ENCODE measurements at regions not wholly inside any gene's neighbourhood (a gene's known extent, or its start where the extent isn't known, plus 50 kb on each side); places are given as distances from the start of the nearest gene placed in this dataset.
"Not testable (repeated sequence)": the region's sequence is repeated elsewhere in the genome, so short reads cannot be mapped to it uniquely, and the experiment has no call there.

- H3K9me3 ChIP-seq (replicated peaks; ENCODE audit: control insufficient read depth, low read depth, low read length), result no peaks in the 10 kb centered on the region
- H3K4me1 ChIP-seq (ENCODE audit: control insufficient read depth, insufficient read depth, low read length), result no peaks in the 10 kb centered on the region
- WGBS (ENCODE audit: insufficient coverage), result no CpG with 5 or more reads among the region's 1 CpG
- DNase-seq, result no peak
- no peak overlapping the region for H3K4me3 ChIP-seq (ENCODE audit: low read length)
- no peaks in the 10 kb centered on the region for H3K27me3 ChIP-seq (ENCODE audit: control insufficient read depth, insufficient read depth, low read length)
- H3K27ac ChIP-seq (ENCODE audit: low read length), result no peak overlapping the region
- H3K36me3 ChIP-seq (ENCODE audit: control insufficient read depth, insufficient read depth, low read length), result no peaks in the 10 kb centered on the region
Observed at GRCh38 chr2:124967325-124967724, 942.2 kb downstream of the CNTNAP5 start.

GRCh38 chr2:124970030-124970429, 944.9 kb downstream of the CNTNAP5 start:
- Histone ChIP-seq H3K27ac (ENCODE audit: low read length) (no peak overlapping the region), H3K4me3 (ENCODE audit: low read length) (no peak overlapping the region), H3K36me3 (ENCODE audit: control insufficient read depth, insufficient read depth, low read length) (no peaks in the 10 kb centered on the region), H3K27me3 (ENCODE audit: control insufficient read depth, insufficient read depth, low read length) (no peaks in the 10 kb centered on the region), H3K9me3 (replicated peaks; ENCODE audit: control insufficient read depth, low read depth, low read length) (no peaks in the 10 kb centered on the region), H3K4me1 (ENCODE audit: control insufficient read depth, insufficient read depth, low read length) (no peaks in the 10 kb centered on the region)
- DNase-seq, result no peak
- 100% methylated on average over 1 of the region's 2 CpGs for WGBS (ENCODE audit: insufficient coverage)

- DNase-seq, result no peak
- no peaks in the 10 kb centered on the region for H3K9me3 ChIP-seq (replicated peaks; ENCODE audit: control insufficient read depth, low read depth, low read length)
- no peaks in the 10 kb centered on the region for H3K4me1 ChIP-seq (ENCODE audit: control insufficient read depth, insufficient read depth, low read length)
- no peaks in the 10 kb centered on the region for H3K36me3 ChIP-seq (ENCODE audit: control insufficient read depth, insufficient read depth, low read length)
- no peaks in the 10 kb centered on the region for H3K27me3 ChIP-seq (ENCODE audit: control insufficient read depth, insufficient read depth, low read length)
- no peak overlapping the region for H3K4me3 ChIP-seq (ENCODE audit: low read length)
- no peak overlapping the region for H3K27ac ChIP-seq (ENCODE audit: low read length)
- WGBS (ENCODE audit: insufficient coverage), result no CpG with 5 or more reads among the region's 1 CpG
Observed at GRCh38 chr2:124973396-124973795, 948.3 kb downstream of the CNTNAP5 start.

GRCh38 chr2:124975224-124975623, 950.1 kb downstream of the CNTNAP5 start:
- Histone ChIP-seq H3K27me3 (ENCODE audit: control insufficient read depth, insufficient read depth, low read length) (no peaks in the 10 kb centered on the region), H3K9me3 (replicated peaks; ENCODE audit: control insufficient read depth, low read depth, low read length) (no peaks in the 10 kb centered on the region), H3K4me1 (ENCODE audit: control insufficient read depth, insufficient read depth, low read length) (no peaks in the 10 kb centered on the region), H3K27ac (ENCODE audit: low read length) (no peak overlapping the region), H3K36me3 (ENCODE audit: control insufficient read depth, insufficient read depth, low read length) (no peaks in the 10 kb centered on the region), H3K4me3 (ENCODE audit: low read length) (no peak overlapping the region)
- WGBS (ENCODE audit: insufficient coverage), result 60% methylated on average over 2 of the region's 3 CpGs
- DNase-seq, result no peak

- DNase-seq, result peak; percentile 11
- Histone ChIP-seq H3K27me3 (ENCODE audit: control insufficient read depth, insufficient read depth, low read length) (no peaks in the 10 kb centered on the region), H3K27ac (ENCODE audit: low read length) (no peak overlapping the region), H3K4me3 (ENCODE audit: low read length) (no peak overlapping the region), H3K36me3 (ENCODE audit: control insufficient read depth, insufficient read depth, low read length) (no peaks in the 10 kb centered on the region), H3K9me3 (replicated peaks; ENCODE audit: control insufficient read depth, low read depth, low read length) (no peaks in the 10 kb centered on the region), H3K4me1 (ENCODE audit: control insufficient read depth, insufficient read depth, low read length) (no peaks in the 10 kb centered on the region)
- no CpG with 5 or more reads among the region's 2 CpGs for WGBS (ENCODE audit: insufficient coverage)
Observed at GRCh38 chr2:124975648-124976047, 950.6 kb downstream of the CNTNAP5 start.

- no peak for DNase-seq
- Histone ChIP-seq H3K36me3 (ENCODE audit: control insufficient read depth, insufficient read depth, low read length) (no peaks in the 10 kb centered on the region), H3K4me3 (ENCODE audit: low read length) (no peak overlapping the region), H3K9me3 (replicated peaks; ENCODE audit: control insufficient read depth, low read depth, low read length) (no peaks in the 10 kb centered on the region), H3K4me1 (ENCODE audit: control insufficient read depth, insufficient read depth, low read length) (no peaks in the 10 kb centered on the region), H3K27me3 (ENCODE audit: control insufficient read depth, insufficient read depth, low read length) (no peaks in the 10 kb centered on the region), H3K27ac (ENCODE audit: low read length) (no peak overlapping the region)
- WGBS (ENCODE audit: insufficient coverage), result no CpG with 5 or more reads among the region's 3 CpGs
Observed at GRCh38 chr2:124978597-124978996, 953.5 kb downstream of the CNTNAP5 start.

GRCh38 chr2:124983595-124983994, 958.5 kb downstream of the CNTNAP5 start:
- no peak for DNase-seq

GRCh38 chr2:124985270-124985669, 960.2 kb downstream of the CNTNAP5 start:
- H3K27ac ChIP-seq (ENCODE audit: low read length), result no peak overlapping the region
- no CpG with 5 or more reads among the region's 2 CpGs for WGBS (ENCODE audit: insufficient coverage)
- H3K4me3 ChIP-seq (ENCODE audit: low read length), result no peak overlapping the region
- no peaks in the 10 kb centered on the region for H3K4me1 ChIP-seq (ENCODE audit: control insufficient read depth, insufficient read depth, low read length)
- no peaks in the 10 kb centered on the region for H3K27me3 ChIP-seq (ENCODE audit: control insufficient read depth, insufficient read depth, low read length)
- no peak for DNase-seq
- no peaks in the 10 kb centered on the region for H3K36me3 ChIP-seq (ENCODE audit: control insufficient read depth, insufficient read depth, low read length)
- H3K9me3 ChIP-seq (replicated peaks; ENCODE audit: control insufficient read depth, low read depth, low read length), result no peaks in the 10 kb centered on the region

More at GRCh38 chr2:124983595-124983994, 958.5 kb downstream of the CNTNAP5 start:
- Histone ChIP-seq H3K27ac (ENCODE audit: low read length) (no peak overlapping the region), H3K4me1 (ENCODE audit: control insufficient read depth, insufficient read depth, low read length) (no peaks in the 10 kb centered on the region), H3K9me3 (replicated peaks; ENCODE audit: control insufficient read depth, low read depth, low read length) (no peaks in the 10 kb centered on the region), H3K36me3 (ENCODE audit: control insufficient read depth, insufficient read depth, low read length) (no peaks in the 10 kb centered on the region), H3K27me3 (ENCODE audit: control insufficient read depth, insufficient read depth, low read length) (no peaks in the 10 kb centered on the region), H3K4me3 (ENCODE audit: low read length) (no peak overlapping the region)

- WGBS (ENCODE audit: insufficient coverage), result 72% methylated on average over 3 of the region's 4 CpGs
- no peaks in the 10 kb centered on the region for H3K9me3 ChIP-seq (replicated peaks; ENCODE audit: control insufficient read depth, low read depth, low read length)
Observed at GRCh38 chr2:124986136-124986535, 961.0 kb downstream of the CNTNAP5 start.

GRCh38 chr2:124986870-124987269, 961.8 kb downstream of the CNTNAP5 start:
- H3K27ac ChIP-seq (ENCODE audit: low read length); H3K4me1 ChIP-seq (ENCODE audit: control insufficient read depth, insufficient read depth, low read length); DNase-seq; H3K36me3 ChIP-seq (ENCODE audit: control insufficient read depth, insufficient read depth, low read length); H3K27me3 ChIP-seq (ENCODE audit: control insufficient read depth, insufficient read depth, low read length); H3K9me3 ChIP-seq (replicated peaks; ENCODE audit: control insufficient read depth, low read depth, low read length); H3K4me3 ChIP-seq (ENCODE audit: low read length): not testable (repeated sequence)
- 72% methylated on average over 5 of the region's 11 CpGs for WGBS (ENCODE audit: insufficient coverage)

More at GRCh38 chr2:124986136-124986535, 961.0 kb downstream of the CNTNAP5 start:
- Histone ChIP-seq H3K27me3 (ENCODE audit: control insufficient read depth, insufficient read depth, low read length) (no peaks in the 10 kb centered on the region), H3K27ac (ENCODE audit: low read length) (no peak overlapping the region), H3K36me3 (ENCODE audit: control insufficient read depth, insufficient read depth, low read length) (no peaks in the 10 kb centered on the region), H3K4me1 (ENCODE audit: control insufficient read depth, insufficient read depth, low read length) (no peaks in the 10 kb centered on the region), H3K4me3 (ENCODE audit: low read length) (no peak overlapping the region)
- DNase-seq, result no peak

GRCh38 chr2:124987436-124987835, 962.3 kb downstream of the CNTNAP5 start:
- not testable (repeated sequence) for H3K27me3 ChIP-seq (ENCODE audit: control insufficient read depth, insufficient read depth, low read length); H3K4me1 ChIP-seq (ENCODE audit: control insufficient read depth, insufficient read depth, low read length); H3K36me3 ChIP-seq (ENCODE audit: control insufficient read depth, insufficient read depth, low read length); DNase-seq; H3K4me3 ChIP-seq (ENCODE audit: low read length); H3K27ac ChIP-seq (ENCODE audit: low read length); H3K9me3 ChIP-seq (replicated peaks; ENCODE audit: control insufficient read depth, low read depth, low read length)
- WGBS (ENCODE audit: insufficient coverage), result 93% methylated on average over 14 of the region's 28 CpGs
